OCI-LY1 (cell line): ENCODE measurements at regions not wholly inside any gene's neighbourhood (a gene's known extent, or its start where the extent isn't known, plus 50 kb on each side); places are given as distances from the start of the nearest gene placed in this dataset.

Experiments
- H2AFZ ChIP-seq: fragments of 200-600 bp; sonication (generic), shearing (Covaris generic); 2 replicates; pipeline ENCODE4 v1.6.0; 2014; ENCODE audit warnings: antibody characterized with exemption, mild to moderate bottlenecking, low read length
- H3F3A ChIP-seq: fragments of 200-600 bp; sonication (generic), shearing (Covaris generic); 2 replicates; pipeline ENCODE4 v1.6.0; 2014; ENCODE audit warnings: mild to moderate bottlenecking, antibody characterized with exemption, low read length, moderate library complexity; ENCODE audit not compliant: insufficient read depth
- H3K27ac ChIP-seq: fragments of 200-600 bp; sonication (generic); 2 replicates; pipeline ENCODE4 v1.5.1; 2014; ENCODE audit warnings: low read length, mixed run types, mild to moderate bottlenecking, low read depth; ENCODE audit not compliant: poor library complexity, severe bottlenecking
- H3K27me3 ChIP-seq: fragments of 200-600 bp; sonication (generic); 2 replicates; pipeline ENCODE4 v1.6.0; 2014; ENCODE audit warnings: antibody characterized with exemption, mild to moderate bottlenecking, low read length, moderate library complexity; ENCODE audit not compliant: insufficient read depth
- H3K36me3 ChIP-seq: fragments of 200-600 bp; sonication (generic); 2 replicates; pipeline ENCODE4 v1.6.1; 2014; ENCODE audit warnings: mild to moderate bottlenecking, antibody characterized with exemption, low read length, moderate library complexity, mixed read lengths; ENCODE audit not compliant: insufficient read depth
- H3K4me1 ChIP-seq: fragments of 200-600 bp; sonication (generic); 2 replicates; pipeline ENCODE4 v1.5.1; 2014; ENCODE audit warnings: mild to moderate bottlenecking, low read length, moderate library complexity; ENCODE audit not compliant: insufficient read depth, severe bottlenecking
- H3K4me2 ChIP-seq: fragments of 200-600 bp; sonication (generic), shearing (Covaris generic); 2 replicates; pipeline ENCODE4 v1.6.1; 2014; ENCODE audit warnings: low read length
- H3K4me3 ChIP-seq: fragments of 200-600 bp; sonication (generic); 2 replicates; pipeline ENCODE4 v1.5.1; 2014; ENCODE audit warnings: low read length, low read depth, mild to moderate bottlenecking, mixed read lengths; ENCODE audit not compliant: poor library complexity, severe bottlenecking
- H3K79me2 ChIP-seq: fragments of 200-600 bp; shearing (Covaris generic); 2 replicates; pipeline ENCODE4 v1.6.1; 2016; ENCODE audit warnings: mixed run types, low read length, mixed read lengths; ENCODE audit not compliant: insufficient read depth
- H3K9ac ChIP-seq: fragments of 200-600 bp; sonication (generic), shearing (Covaris generic); 2 replicates; pipeline ENCODE4 v1.6.1; 2014; ENCODE audit warnings: mild to moderate bottlenecking, low read length, mixed read lengths
- H3K9me2 ChIP-seq: fragments of 200-600 bp; sonication (generic), shearing (Covaris generic); 2 replicates; pipeline ENCODE4 v1.6.1; 2014; ENCODE audit warnings: low read depth, mild to moderate bottlenecking, low read length, mixed read lengths
- H3K9me3 ChIP-seq: fragments of 200-600 bp; shearing (Covaris generic); 2 replicates; pipeline ENCODE4 v1.6.1; 2014; ENCODE audit warnings: low read length, mixed read lengths
- H4K20me1 ChIP-seq: fragments of 200-600 bp; sonication (generic), shearing (Covaris generic); 2 replicates; pipeline ENCODE4 v1.6.0; 2016; ENCODE audit warnings: mild to moderate bottlenecking, low read length; ENCODE audit not compliant: insufficient read depth
- CTCF ChIP-seq: fragments of 200-600 bp; sonication (generic), shearing (Covaris generic); IDR thresholded peaks from 2 replicates; pipeline ENCODE4 v1.5.1; 2017; ENCODE audit warnings: mild to moderate bottlenecking, antibody characterized with exemption, low read length, moderate library complexity, mixed read lengths
- EZH2 ChIP-seq: fragments of 200-600 bp; sonication (generic), shearing (Covaris generic); IDR thresholded peaks from 2 replicates; pipeline ENCODE4 v1.8.0; 2017; ENCODE audit warnings: borderline replicate concordance, mixed run types, mild to moderate bottlenecking, antibody characterized with exemption, low read length, moderate library complexity, mixed read lengths

- TF ChIP-seq EZH2 (no peak), CTCF (no peak)
- H3K4me1 ChIP-seq = no peaks in the 10 kb centered on the region
- no peaks in the 10 kb centered on the region for H3F3A ChIP-seq
- no peaks in the 10 kb centered on the region for H3K9me3 ChIP-seq
- H3K27me3 ChIP-seq = no peaks in the 10 kb centered on the region
- no peak overlapping the region for H3K4me2 ChIP-seq
- H3K4me3 ChIP-seq = no peak overlapping the region
- H3K9me2 ChIP-seq = no peaks in the 10 kb centered on the region
- H3K79me2 ChIP-seq = no peaks in the 10 kb centered on the region
- no peak overlapping the region for H3K27ac ChIP-seq
- H3K36me3 ChIP-seq = no peaks in the 10 kb centered on the region
- H3K9ac ChIP-seq = no peak overlapping the region
- no peak overlapping the region for H2AFZ ChIP-seq
- no peaks in the 10 kb centered on the region for H4K20me1 ChIP-seq
Observed at GRCh38 chr13:31891472-31891871, 140.1 kb upstream of the FRY start.

GRCh38 chr13:31894931-31895330, 136.6 kb upstream of the FRY start:
- H3K36me3 ChIP-seq = no peaks in the 10 kb centered on the region
- H3K4me1 ChIP-seq = no peaks in the 10 kb centered on the region
- H3F3A ChIP-seq = no peaks in the 10 kb centered on the region
- H3K4me2 ChIP-seq = no peak overlapping the region
- H4K20me1 ChIP-seq = no peaks in the 10 kb centered on the region
- no peak overlapping the region for H3K4me3 ChIP-seq
- no peaks in the 10 kb centered on the region for H3K79me2 ChIP-seq
- no peaks in the 10 kb centered on the region for H3K27me3 ChIP-seq
- no peaks in the 10 kb centered on the region for H3K9me2 ChIP-seq
- no peaks in the 10 kb centered on the region for H3K9me3 ChIP-seq
- TF ChIP-seq EZH2 (no peak), CTCF (no peak)
- no peak overlapping the region for H3K9ac ChIP-seq
- H3K27ac ChIP-seq = no peak overlapping the region
- H2AFZ ChIP-seq = no peak overlapping the region

GRCh38 chr13:31895691-31896090, 135.9 kb upstream of the FRY start:
- no peak overlapping the region for H3K27ac ChIP-seq

More at GRCh38 chr13:31895691-31896090, 135.9 kb upstream of the FRY start:
- H3K27me3 ChIP-seq = no peaks in the 10 kb centered on the region
- H3K4me1 ChIP-seq = no peaks in the 10 kb centered on the region
- no peaks in the 10 kb centered on the region for H3K36me3 ChIP-seq
- no peaks in the 10 kb centered on the region for H4K20me1 ChIP-seq
- H3K79me2 ChIP-seq = no peaks in the 10 kb centered on the region
- no peak for TF ChIP-seq CTCF
- TF ChIP-seq EZH2 = no peak
- no peak overlapping the region for H3K4me3 ChIP-seq
- H3F3A ChIP-seq = no peaks in the 10 kb centered on the region
- no peak overlapping the region for H2AFZ ChIP-seq
- H3K9me2 ChIP-seq = no peaks in the 10 kb centered on the region
- no peaks in the 10 kb centered on the region for H3K9me3 ChIP-seq
- no peak overlapping the region for H3K4me2 ChIP-seq
- no peak overlapping the region for H3K9ac ChIP-seq
